HFF-Myc (cell line): ENCODE measurements at regions not wholly inside any gene's neighbourhood (a gene's known extent, or its start where the extent isn't known, plus 50 kb on each side); places are given as distances from the start of the nearest gene placed in this dataset.
"Not testable (repeated sequence)": the region's sequence is repeated elsewhere in the genome, so short reads cannot be mapped to it uniquely, and the experiment has no call there.

ENCODE experiments used
- DNase-seq: peaks from one replicate; pipeline ENCODE4 v3.0.0-alpha.2; 2011; ENCODE audit warnings: low read depth; ENCODE audit errors: extremely low read depth
- H3K4me3 ChIP-seq: replicated peaks from 2 replicates; pipeline ENCODE4 v1.5.1; 2011; ENCODE audit warnings: low read depth, mild to moderate bottlenecking, control low read depth, low read length
- TF ChIP-seq, protein P1 (sequence below): IDR thresholded peaks from 2 replicates; pipeline ENCODE4 v1.5.1; 2012; ENCODE audit warnings: mild to moderate bottlenecking, low read depth, low read length, control low read depth; ENCODE audit errors: missing control alignments

DNA sequence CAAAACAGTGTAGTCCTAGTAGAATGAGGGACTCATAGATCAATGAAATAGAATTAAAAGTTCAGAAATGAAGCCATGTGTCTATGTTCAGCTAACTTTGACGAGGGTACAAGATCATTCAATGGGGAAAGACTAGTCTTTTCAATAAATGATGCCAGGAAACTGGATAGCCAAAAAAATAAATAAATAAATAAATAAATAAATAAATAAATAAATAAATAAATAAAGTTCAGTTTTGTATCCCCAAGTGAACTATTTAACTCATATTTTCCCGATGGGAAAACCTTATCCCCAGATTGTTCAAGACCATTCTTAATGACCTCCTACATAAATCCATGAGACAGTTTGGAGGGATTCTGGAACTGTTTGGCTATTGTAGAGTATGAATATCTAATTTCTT is 277.1 kb upstream of the EYS start:
- TF ChIP-seq, protein P1, sequence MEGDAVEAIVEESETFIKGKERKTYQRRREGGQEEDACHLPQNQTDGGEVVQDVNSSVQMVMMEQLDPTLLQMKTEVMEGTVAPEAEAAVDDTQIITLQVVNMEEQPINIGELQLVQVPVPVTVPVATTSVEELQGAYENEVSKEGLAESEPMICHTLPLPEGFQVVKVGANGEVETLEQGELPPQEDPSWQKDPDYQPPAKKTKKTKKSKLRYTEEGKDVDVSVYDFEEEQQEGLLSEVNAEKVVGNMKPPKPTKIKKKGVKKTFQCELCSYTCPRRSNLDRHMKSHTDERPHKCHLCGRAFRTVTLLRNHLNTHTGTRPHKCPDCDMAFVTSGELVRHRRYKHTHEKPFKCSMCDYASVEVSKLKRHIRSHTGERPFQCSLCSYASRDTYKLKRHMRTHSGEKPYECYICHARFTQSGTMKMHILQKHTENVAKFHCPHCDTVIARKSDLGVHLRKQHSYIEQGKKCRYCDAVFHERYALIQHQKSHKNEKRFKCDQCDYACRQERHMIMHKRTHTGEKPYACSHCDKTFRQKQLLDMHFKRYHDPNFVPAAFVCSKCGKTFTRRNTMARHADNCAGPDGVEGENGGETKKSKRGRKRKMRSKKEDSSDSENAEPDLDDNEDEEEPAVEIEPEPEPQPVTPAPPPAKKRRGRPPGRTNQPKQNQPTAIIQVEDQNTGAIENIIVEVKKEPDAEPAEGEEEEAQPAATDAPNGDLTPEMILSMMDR, result no peak
- H3K4me3 ChIP-seq, result no peak overlapping the region
- no peak for DNase-seq

DNA sequence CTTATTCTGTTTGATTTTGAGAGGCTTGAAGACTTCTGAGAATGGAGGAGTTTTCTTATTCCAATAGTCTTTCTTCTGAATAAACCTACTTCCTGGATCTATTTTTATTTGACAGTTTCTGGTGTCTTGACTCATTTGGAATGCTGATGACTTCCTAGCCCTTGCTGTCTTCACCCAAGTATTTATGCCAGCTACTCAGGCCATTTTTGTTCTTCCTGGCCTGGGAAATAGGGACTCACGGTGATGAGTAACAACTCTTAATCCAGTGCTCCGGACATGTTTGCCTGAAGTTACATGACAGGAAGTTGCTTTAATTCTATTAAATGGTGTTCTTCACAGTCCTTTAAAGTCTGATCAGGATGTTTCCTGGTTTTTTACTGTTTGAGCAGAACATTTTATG is 272.1 kb upstream of the EYS start:
- H3K4me3 ChIP-seq, result no peak overlapping the region
- TF ChIP-seq, protein P1, result no peak
- no peak for DNase-seq

DNA sequence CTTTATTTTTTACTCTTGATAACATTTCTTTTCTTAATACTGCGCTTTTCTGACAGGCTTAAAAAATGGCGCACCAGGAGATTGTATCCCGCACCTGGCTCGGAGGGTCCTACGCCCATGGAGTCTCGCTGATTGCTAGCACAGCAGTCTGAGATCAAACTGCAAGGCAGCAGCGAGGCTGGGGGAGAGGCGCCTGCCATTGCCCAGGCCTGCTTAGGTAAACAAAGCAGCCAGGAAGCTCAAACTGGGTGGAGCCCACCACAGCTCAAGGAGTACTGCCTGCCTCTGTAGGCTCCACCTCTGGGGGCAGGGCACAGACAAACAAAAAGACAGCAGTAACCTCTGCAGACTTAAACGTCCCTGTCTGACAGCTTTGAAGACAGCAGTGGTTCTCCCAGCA is 264.2 kb upstream of the EYS start:
- DNase-seq, H3K4me3 ChIP-seq: not testable (repeated sequence)

DNA sequence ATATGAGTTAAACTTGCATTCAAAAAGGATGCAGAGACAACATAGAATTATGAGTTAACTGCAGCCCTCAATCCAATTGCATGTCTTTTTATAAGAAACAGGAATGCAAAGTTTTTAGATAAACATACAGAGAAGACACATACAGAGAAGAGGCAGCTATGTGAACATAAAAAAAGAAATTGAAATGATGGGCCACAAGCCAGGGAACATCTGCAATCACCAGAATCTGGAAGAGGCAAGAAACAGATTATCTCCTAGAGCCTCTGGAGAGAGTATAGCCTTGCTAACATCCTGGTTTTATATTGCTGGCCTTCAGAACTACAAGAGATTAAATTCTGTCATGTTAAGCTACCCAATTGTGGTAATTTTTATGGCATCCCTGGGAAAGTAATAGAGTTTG is 257.2 kb upstream of the EYS start:
- DNase-seq, result no peak
- TF ChIP-seq, protein P1, result no peak
- H3K4me3 ChIP-seq, result no peak overlapping the region

DNA sequence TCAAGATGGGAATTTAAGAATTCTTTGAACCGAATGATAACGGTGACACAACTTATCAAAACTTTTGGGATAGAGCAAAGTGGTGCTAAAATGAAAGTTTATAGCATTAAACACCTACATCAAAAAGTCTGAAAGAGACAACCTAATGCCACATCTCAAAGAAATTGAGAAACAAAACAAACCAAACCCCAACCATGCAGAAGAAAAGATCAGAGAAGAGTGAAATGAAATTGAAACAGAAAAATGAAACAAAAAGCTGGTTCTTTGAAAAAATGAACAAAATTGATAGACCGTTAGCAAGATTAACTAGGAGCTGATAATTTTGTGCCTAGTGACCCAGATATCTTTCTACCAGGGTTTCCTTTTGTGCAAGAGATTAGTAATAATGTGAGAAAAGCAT is 248.0 kb upstream of the EYS start:
- DNase-seq, result no peak
- TF ChIP-seq, protein P1, result no peak
- H3K4me3 ChIP-seq, result no peak overlapping the region

DNA sequence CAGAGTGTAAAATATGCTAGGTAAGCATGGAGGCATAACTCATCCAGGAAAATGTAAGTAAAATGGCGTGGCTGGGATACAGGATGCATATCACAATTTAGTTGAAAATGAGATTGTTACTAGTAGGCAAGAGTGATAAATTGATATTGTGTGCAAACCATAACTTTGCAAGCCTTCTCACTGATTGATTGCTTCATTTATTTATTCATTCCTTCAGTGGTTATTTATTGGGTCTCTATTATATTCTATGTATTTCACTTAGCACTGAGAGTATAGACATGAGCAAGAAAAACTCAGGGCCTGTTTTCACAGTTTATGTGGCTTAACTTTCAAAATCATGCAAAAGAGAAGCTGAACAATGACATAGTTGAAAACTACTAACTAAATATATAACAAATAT is 241.0 kb upstream of the EYS start:
- TF ChIP-seq, protein P1, result no peak
- no peak overlapping the region for H3K4me3 ChIP-seq
- DNase-seq, result no peak

DNA sequence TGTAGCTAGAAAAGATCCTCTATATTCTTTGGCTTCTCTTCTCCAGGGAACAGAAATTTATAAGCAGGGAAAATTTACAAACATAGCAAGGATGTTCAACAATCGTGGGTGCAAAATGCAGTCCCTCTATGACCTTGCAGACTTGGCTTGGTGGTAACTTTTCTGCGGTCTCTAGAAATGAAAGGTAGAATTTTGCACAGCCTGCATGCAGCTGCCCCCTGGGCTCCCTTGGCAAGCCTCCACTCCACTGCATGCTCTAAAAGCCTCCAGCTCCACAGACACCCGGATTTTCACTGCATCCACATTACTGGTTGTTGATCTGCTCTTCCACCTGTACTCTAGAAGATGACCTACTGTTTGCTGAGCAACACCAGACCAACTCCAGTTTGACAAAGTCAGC is 236.5 kb upstream of the EYS start:
- TF ChIP-seq, protein P1, result no peak
- no peak for DNase-seq
- no peak overlapping the region for H3K4me3 ChIP-seq
